GM19023 (cell line): ENCODE measurements at regions not wholly inside any gene's neighbourhood (a gene's known extent, or its start where the extent isn't known, plus 50 kb on each side); places are given as distances from the start of the nearest gene placed in this dataset.

Source experiments
- ATAC-seq: cut with Tn5 transposase; IDR thresholded peaks from one replicate; pipeline ENCODE4 v1.9.1; 2021; ENCODE audit warnings: mild to moderate bottlenecking, moderate library complexity; ENCODE audit not compliant: unreplicated experiment

DNA sequence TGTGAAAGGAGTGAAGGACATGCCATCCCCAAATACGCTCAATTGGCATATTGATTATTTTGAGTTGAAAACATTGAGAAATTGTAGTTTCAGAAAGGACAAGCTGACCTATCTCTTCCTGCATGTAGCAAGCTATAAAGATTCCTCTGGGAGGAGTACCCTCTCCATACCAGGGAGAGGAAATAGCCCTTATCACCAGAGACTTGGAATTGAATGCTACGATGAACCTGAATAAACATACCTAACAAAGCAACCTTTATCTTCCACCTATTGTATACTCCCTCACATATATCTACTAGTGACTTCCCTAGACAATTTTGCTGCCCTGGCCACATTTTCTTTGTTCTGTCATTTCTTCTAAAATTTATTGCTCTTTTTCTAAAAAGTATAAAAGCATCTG lies 150.2 kb upstream of the EEPD1 start:
- no peak for ATAC-seq

DNA sequence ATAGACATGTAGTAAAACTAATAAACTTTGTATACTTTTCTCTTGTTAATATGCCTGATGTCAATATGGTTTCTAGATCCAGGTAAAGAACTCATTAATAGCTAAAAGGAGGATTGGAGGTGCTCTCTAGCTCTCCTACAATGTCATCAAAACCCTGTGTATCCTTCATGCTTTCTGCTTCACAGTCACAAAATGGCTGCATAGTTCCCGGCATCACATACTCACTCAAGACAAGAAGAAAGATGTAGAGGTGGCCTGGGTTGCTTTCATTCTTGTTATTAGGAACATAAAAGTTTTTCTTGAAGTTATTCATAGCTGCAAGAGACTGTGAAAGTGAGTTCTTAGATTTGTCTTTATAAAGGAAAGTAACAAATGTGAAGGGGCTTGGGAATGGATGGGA lies 149.7 kb upstream of the EEPD1 start:
- no peak for ATAC-seq

DNA sequence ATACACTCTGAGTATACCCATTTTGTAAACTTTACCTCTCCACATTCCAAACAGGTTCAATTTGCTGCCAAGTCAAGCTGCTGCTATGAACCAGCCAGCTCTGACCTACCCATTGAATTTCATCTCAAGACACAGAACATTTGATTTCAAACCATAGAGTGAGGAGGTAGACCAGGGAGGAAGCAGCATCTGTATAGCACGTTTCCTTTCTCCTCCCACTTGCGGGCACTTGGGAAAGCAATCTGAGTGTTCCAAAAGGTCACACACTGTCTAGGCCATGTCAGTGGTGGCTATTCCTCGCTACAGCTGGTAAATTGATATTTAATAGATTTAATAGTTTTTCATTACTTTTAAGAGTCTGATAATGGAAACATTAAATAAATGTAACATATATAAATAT lies 147.8 kb upstream of the EEPD1 start:
- ATAC-seq = no peak

DNA sequence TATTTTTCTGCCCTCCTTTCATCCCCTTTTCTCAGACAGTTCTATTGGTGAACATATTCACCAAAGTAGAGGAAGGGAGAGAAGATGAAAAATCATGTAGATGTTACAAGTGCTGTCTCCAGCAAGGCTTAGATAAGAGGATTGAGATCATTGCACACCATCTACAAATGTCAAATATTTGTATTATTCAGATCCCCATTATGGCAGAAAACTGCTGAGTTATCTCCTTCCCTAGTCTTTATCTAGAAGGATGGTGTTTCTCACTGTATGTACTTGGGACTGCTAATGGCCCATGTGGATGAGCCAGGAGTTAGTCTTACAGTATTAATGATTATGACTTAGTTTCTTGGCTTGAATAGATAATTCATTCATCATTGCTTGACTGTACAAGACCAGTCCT lies 147.2 kb upstream of the EEPD1 start:
- ATAC-seq = no peak

DNA sequence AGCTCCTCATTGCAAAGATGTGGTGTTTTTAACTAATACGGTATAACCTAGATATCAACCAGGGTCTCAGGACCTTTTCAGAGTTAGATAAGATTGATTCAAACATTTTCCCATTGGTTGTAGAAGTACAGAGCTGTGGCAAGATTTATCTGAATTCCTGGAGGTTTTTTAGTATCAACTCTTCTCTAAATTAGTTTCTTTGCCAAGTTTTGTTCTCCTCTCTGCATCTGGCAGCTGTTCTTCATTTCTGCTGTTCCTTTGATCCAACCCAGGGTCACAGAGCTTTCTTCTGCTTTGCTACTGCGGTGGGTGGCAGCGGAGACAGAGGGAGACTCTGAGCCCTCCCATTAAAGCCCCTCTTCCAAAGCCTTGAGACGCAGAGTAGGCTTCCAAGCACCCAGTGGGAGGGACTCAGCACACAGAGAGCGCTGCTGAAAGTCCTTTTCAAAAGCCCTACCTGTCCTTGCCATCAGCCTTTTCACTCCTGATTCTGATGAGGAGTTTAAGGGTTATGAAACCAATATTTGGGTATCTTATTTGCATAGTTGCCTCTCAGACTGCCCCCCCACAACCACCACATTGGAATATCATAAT lies 146.3 kb upstream of the EEPD1 start:
- ATAC-seq = no peak

DNA sequence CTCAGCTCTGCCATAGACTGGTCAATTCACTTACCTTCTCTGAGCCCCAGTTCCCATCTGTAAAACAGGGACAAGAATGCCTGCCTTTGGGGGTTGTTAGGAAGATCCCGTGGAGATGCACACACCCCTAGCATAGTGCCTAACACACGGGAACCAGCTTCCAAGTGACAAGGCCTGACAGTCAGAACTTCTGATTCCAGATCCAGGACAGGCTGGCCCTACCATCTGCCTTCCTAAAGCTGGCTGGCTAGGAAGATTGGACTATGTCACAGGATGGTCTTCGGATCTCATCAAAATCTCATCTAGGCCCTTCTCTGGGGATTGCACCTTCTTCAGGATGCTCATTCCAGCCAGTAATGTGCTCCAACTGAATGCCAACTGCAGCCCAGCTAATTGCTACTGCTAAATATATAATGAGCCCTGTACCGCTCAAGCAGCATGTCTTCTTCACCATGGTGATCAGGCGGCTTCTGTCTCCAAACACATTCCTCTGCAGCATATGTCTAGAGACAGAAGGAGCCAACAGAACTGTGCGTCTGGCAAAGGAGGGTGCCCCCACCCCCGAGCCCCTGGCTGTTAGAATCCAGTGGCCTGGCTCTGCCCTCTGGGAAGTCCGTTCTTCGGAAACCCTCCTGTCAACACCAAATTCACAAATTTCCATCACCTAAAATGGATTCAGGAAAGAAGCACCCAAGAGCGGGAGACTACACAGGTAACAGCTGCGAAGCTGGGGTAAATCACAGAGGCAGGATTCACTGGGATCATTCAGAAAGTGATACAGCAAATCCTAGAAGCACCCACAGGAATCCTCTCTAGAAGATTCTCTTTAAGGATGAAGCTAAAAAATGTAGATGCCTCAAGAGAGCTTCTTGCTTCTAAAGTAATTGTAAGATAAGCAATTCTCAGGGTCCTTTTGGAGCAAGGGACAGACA lies 142.1 kb upstream of the EEPD1 start:
- ATAC-seq = no peak

DNA sequence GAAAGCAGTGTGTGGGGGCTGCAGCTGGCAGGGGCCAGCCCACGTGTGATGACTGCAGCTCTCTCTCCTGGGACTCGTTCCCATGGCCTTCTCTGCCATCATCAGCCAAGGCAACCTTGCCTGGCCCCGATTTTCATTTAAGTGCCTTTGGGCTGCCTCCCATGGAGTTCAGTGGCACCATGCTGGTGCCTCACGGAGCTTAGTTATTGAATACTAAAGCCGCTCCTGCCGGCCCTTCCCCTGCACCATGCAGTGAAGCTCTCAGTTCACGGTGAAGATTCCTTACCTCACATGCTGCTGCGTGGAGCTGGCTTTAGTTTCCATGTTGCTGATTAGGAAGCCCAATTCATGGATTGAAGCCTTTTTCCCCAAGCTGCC lies 141.5 kb upstream of the EEPD1 start:
- ATAC-seq = no peak

DNA sequence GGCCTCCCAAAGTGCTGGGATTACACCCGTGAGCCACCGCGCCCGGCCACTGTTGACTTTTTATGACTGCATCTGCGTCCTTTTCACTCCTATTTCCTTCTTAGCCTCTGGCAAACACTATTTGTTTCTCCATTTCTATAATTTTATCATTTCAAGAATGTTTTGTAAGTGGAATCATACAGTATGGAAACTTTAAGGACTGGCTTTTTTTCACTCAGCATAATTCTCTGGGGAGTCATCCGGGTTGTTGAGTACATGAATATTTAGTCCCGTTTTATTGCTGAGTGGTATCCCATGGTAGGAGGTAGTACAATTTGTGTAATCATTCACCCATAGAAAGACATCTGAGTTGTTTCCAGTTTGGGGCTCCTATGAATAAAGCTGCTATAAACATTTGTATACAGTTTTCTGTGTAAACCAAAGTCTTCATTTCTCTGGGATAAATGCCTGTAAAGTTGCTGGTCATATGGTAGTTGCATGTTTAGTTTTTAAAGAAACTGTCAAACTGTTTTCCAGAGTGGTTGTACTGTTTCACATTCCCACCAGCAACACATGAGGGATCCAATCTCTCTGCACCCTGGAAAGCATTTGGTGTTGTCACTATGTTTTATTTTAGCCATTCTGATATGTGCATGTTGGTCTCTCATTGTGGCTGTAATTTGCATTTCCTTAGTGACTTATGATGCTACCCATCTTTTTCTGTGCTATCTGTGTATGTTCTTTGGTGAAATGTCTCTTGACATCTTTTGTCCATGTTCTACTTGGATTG lies 139.6 kb upstream of the EEPD1 start:
- no peak for ATAC-seq

DNA sequence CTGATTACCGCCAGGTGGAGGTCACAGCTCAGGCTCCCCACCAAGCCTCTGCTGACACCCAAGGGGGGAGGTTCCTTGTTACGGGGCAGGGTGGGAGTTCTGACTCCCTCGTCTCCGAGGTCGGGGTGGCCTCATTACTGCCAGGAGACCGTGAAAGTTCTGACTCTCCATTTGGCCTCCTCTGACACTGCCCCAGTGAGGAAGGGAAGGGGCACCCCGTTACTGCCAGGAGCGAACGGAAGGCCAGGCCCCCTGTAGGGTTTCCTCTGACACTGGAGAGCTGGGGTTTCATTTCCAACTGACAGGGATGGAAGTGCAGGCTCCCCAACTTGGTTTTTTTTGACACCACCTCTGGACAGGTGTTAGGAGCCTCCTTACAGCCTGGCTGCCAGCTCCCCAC lies 138.1 kb upstream of the EEPD1 start:
- no peak for ATAC-seq

DNA sequence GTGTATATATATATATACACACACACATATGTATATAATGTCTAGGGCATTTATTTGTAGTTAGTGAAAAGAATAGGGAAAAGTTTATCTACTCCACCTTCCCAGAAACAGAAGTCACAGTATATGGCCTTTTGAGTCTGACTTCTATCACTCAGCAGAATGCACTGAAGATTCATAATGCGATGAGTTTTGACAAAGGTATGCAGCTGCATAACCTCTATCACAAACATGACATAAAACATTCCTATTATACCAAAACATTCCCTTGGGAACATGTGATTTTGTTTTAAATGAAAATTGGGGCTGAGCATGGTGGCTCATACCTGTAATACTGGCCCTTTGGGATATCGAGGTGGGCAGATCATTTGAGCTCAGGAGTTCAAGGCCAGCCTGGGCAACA lies 137.3 kb upstream of the EEPD1 start:
- no peak for ATAC-seq

DNA sequence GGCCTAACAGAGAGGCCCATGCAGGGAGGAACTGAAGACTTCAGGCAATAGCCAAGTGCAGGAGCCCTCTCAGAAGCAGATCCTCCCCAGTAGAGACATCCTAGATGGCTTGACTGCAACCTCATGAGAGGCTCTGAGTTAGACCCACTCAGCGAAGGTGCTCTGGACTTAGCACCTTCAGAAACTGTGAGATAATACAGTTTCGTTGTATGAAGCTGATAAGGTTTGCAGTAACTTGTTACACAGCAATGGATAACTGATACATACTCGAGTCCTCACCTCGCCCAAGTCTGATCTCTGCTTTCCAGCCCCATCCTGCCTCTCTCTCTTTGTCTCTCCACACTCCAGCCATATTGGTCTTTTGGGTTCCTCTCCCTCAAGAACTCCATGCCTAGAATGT lies 136.4 kb upstream of the EEPD1 start:
- no peak for ATAC-seq

DNA sequence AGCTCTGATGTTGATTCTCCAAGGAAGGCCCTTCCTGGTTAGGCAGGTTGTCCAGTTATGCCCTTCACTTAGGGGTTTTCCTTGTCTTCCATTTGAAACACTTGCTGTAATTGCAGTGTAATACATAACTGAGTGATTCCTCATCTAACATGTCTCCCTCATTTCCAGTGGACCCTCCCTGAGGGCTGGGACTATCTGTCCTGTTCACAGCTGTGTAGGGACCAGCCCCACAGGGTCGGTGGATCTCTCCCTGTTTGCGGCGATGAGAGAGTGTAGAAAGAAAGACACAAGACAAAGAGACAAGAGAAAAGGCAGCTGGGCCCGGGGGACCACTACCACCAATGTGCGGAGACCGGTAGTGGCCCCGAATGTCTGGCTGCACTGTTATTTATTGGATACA lies 135.9 kb upstream of the EEPD1 start:
- no peak for ATAC-seq

DNA sequence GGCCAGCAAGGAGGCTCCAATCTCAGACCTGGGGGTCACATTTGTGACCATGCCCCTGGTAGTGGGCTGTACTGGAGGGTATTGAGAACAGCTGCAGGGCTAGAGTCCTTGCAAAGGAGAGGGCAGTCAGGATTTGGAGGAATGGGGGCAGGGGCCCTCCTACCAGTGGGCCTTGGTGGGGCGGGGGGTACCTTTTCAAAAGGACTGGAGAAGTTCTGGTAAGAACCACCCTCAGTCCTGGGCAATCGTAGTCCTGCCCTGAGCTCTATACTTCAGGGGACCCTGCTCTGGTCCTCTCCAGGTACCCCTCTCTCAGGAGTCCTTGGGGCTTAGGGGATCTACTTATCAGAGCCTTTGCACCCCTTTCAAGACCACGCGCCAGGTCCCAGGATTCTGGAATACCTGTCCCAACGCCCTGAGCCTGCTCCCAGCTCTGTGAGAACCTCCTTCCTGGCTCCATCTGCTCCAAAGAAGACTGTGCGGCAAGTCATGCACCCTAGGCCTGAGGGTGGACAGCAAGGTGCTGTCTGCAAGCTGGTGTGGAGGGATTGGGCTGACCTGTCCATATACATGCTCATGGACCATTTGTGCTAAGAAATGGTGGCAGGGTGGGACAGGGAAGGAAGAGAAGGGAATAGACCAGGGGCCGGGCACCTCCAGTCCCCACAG lies 134.1 kb upstream of the EEPD1 start:
- ATAC-seq = no peak

DNA sequence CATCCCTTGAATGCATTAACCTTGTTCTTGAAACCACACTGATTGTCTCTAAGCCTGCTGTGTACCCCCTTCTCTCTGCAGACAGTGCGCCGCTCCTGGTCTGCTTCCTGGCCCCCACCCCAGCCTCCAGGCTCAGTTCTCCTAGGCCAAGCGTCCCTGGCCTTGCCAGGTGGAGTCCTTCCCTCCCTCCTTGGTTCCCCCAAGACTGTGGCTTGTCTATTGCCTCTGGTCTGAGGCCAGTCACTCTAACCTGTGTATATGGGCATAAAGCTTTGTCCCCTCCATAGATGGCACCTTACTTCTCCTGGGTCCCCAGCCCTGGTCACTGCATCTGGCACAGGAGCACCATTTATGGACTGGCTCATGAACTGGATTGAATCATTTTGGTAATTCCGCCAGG lies 133.5 kb upstream of the EEPD1 start:
- ATAC-seq = no peak

DNA sequence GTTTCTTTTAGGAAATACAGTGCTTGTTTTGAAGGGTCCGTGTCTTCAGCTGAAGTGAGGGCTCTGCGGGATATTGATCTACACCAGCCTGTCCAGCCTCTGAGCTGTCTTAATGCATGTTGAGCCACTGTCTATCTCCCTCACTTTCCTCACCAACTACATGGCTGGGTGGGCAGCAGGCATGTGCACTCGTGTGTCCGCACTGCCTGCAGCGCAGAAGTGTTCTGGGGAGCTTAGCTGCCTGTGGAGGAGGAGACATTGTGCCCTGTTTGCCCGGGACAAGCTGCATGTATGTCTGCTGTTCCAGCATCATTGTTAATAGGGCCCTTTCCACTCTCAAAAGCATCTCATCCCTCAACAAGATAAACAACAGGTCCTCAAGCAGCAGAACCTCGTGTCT lies 133.1 kb upstream of the EEPD1 start:
- ATAC-seq = no peak

DNA sequence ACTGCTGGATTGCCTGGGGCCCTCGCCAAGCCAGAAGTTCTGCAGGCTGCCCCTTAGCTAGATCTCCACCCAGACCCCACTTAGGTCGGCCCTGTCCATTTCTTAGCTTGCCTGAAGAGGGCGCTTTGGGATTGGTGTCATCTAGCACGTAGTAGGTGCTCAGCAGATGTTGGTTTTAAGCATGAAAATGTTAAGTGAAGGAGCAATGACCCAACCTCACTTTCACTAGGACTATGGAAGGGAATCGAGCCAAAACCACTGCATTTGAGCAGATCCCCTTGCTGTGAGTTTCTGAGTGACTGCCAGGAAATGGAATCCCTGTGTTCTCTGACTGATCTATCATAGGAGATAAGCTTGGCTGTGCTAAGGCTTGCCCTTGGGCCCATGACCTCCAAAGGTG lies 131.7 kb upstream of the EEPD1 start:
- no peak for ATAC-seq

DNA sequence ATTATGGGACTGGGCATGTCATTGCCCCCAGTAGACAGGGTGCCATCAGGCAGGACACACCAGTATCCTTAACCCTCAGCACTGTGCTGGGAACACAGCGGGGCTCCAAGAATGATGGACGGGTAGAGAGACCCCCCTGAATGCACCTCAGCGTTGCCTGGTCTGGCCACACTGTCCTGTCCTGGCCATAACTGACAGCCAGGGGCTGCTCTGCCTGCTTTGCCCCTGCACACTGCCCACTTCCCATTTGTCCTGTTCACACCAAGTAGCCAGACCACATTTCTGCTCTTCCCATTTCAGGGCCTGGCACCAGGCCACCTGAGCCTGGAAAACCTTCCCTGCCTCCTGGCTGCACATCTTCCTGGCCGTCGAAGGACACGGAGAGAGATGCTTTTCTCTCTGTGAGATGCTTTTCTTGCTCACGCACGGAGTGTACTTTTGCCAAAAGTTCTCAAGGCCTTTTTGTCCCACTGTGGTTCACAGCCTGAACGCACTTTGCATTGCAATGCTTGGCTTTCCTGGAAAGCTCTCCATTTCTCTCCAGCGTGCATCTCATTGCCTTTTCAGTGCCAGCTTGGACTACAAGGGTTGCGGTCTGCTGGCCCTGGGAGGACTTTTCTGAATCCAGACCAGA lies 131.0 kb upstream of the EEPD1 start:
- ATAC-seq = no peak

DNA sequence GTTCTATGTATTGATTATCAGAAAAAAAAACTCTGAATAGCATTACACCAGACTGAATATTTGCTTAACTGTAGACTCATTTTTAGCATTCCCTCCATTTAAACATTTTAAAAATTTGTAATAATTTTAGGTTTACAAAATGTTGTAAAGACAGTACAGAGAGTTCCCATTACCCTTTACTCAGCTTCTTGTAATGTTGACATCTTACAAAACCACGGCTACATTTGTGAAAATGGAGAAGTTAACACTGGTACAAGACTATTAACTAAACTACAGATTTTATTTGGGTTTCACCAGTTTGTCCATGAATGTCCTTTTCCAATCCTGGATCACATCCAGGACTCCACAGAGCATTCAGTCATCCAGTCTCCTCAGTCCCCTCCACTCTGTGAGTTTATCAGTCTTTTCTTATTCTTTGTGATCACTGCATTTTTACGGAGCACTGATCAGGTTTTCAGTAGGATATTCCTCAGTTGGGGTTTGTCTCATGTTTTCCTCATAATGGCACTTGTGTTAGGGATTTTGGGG lies 130.0 kb upstream of the EEPD1 start:
- no peak for ATAC-seq

DNA sequence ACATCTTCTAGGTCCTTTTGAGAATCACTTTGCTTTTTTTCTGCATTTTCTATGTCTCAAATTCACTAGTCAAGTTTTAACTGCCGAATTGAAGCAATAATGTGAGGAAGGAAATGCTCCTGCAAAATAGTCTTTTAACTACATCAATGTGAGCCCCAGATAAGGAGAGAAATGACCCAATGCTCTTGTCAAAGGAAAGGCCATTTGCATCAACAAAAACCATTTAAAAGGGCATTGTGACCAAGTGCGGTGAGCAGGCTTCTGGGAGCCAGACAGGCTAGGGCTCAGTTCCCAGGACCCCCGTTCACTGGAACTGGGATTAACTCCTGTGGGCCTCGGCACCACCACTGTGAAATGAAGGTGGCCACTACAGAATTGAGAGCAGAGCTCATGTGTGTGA lies 127.9 kb upstream of the EEPD1 start:
- no peak for ATAC-seq

DNA sequence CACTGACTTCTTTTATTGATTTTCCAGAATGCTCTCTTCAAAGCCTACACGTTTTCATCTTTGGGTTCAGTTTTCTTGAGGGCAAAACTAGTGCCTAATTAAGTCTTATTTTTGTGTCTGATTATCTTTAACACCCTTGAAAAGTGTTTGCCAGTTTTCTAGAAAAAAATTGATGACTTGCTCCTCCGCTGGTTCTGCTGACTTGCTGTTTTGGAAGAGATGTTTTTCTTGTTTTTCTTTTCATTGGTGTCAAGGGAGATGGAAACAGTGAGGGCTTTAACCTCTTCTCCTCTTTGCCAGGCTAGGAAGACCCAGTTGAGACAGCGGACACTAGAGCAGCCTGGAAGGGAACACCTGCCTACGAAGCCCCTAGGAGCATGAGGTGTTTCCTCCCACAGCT lies 123.7 kb upstream of the EEPD1 start:
- ATAC-seq = no peak
